ENCODE measurements at regions not wholly inside any gene's neighbourhood (a gene's known extent, or its start where the extent isn't known, plus 50 kb on each side); places are given as distances from the start of the nearest gene placed in this dataset.
"Not testable (repeated sequence)": the region's sequence is repeated elsewhere in the genome, so short reads cannot be mapped to it uniquely, and the experiment has no call there.

GRCh38 chr2:2464094-2464493 is 133.0 kb upstream of the MYT1L start:
- intact Hi-C loops (cut with DNase I): no loop called here
- DNase-seq (no peak), ATAC-seq (no peak)
- Histone ChIP-seq H3K4me3 (no peak overlapping the region), H3K27ac (no peak overlapping the region), H3K27me3 (no peaks in the 10 kb centered on the region), H3K9me3 (no peaks in the 10 kb centered on the region), H3K4me1 (no peaks in the 10 kb centered on the region), H3K36me3 (no peaks in the 10 kb centered on the region)
- no peak for TF ChIP-seq CTCF (IDR thresholded peaks at IDR 0.05)

- Histone ChIP-seq H3K4me3 (no peak overlapping the region), H3K4me1 (no peaks in the 10 kb centered on the region), H3K9me3 (no peaks in the 10 kb centered on the region), H3K27me3 (no peaks in the 10 kb centered on the region), H3K27ac (no peak overlapping the region), H3K36me3 (no peaks in the 10 kb centered on the region)
- no peak for ATAC-seq
- no peak for TF ChIP-seq CTCF (IDR thresholded peaks at IDR 0.05)
- intact Hi-C loops (cut with DNase I): no loop called here
- DNase-seq: no peak
Measured at GRCh38 chr2:2456721-2457120, 125.6 kb upstream of the MYT1L start.

DNA sequence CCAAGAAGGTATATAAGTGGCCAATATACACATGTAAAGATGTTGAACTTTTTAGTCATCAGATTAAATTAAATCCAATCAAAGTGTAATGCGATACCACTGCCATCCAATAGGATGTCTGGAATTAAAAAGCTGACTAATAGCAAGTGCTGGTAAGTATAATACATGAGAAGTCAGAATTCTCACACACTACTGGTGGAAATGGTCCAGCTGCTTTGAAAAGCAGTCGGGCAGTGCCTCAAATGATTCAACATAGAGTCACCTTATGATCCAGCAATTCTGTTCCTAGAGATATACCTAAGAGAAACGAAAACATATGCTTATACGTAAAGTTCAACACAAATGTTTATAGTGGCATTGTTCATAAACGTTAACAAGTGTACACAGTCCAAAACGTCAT is 124.1 kb upstream of the MYT1L start:
- H3K4me1 ChIP-seq: no peaks in the 10 kb centered on the region
- no peaks in the 10 kb centered on the region for H3K27me3 ChIP-seq
- intact Hi-C loops (cut with DNase I): no loop called here
- no peak for TF ChIP-seq CTCF (IDR thresholded peaks at IDR 0.05)
- DNase-seq (no peak), ATAC-seq (no peak)
- no peak overlapping the region for H3K27ac ChIP-seq
- H3K36me3 ChIP-seq: no peaks in the 10 kb centered on the region
- H3K9me3 ChIP-seq: no peaks in the 10 kb centered on the region
- no peak overlapping the region for H3K4me3 ChIP-seq

DNA sequence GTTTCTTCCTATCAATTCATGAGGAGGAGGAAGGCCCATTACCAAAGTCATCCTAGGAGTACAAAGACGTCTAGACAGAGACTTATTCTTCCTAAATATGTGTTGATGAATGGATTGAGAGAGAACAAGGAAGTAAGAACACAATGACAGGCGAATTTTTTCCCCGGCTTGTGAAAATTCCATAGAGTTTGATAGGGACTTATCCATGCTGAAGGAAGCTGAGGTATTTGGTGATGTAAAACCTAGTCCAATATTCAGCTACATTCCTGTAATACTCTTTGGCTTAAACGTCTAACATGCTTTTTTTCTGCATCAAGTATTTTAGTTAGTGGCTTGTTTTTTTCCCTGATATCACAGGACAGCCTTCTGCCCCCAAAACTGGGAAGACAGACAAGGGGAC is 121.9 kb upstream of the MYT1L start:
- H3K27ac ChIP-seq: no peak overlapping the region
- DNase-seq (no peak), ATAC-seq (no peak)
- no peaks in the 10 kb centered on the region for H3K9me3 ChIP-seq
- no peaks in the 10 kb centered on the region for H3K36me3 ChIP-seq
- intact Hi-C loops (cut with DNase I): no loop called here
- H3K4me3 ChIP-seq: no peak overlapping the region
- no peak for TF ChIP-seq CTCF (IDR thresholded peaks at IDR 0.05)
- no peaks in the 10 kb centered on the region for H3K27me3 ChIP-seq
- no peaks in the 10 kb centered on the region for H3K4me1 ChIP-seq

DNA sequence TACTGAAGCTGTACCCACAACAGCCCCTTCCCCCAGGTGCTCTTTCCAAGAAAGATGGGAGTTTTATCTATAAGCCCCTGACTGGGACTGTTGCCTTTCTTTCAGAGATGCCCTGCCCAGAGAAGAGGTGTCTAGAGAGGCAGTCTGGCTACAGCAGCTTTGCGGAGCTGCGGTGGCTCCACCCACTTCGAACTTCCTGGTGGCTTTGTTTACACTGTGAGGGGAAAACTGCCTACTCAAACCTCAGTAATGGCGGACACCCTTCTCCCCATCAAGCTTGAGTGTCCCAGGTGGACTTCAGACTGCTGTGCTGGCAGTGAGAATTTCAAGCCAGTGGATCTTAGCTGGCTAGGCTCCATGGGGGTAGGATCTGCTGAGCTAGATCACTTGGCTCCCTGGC is 120.2 kb upstream of the MYT1L start:
- H3K27me3 ChIP-seq; H3K27ac ChIP-seq; DNase-seq; intact Hi-C loops (cut with DNase I); ATAC-seq; H3K36me3 ChIP-seq; H3K4me1 ChIP-seq; H3K4me3 ChIP-seq; H3K9me3 ChIP-seq: not testable (repeated sequence)

GRCh38 chr2:2448178-2448577 is 117.1 kb upstream of the MYT1L start:
- intact Hi-C loops (cut with DNase I): no loop called here
- ATAC-seq: no peak
- H3K27ac ChIP-seq: no peak overlapping the region

More at GRCh38 chr2:2448178-2448577, 117.1 kb upstream of the MYT1L start:
- no peak overlapping the region for H3K4me3 ChIP-seq
- no peaks in the 10 kb centered on the region for H3K9me3 ChIP-seq
- TF ChIP-seq CTCF (IDR thresholded peaks at IDR 0.05): no peak
- no peaks in the 10 kb centered on the region for H3K36me3 ChIP-seq
- H3K27me3 ChIP-seq: no peaks in the 10 kb centered on the region
- H3K4me1 ChIP-seq: no peaks in the 10 kb centered on the region
- DNase-seq: no peak

All from upper lobe of right lung (tissue), 1 donor.